OCI-LY7 (cell line): ENCODE measurements at regions not wholly inside any gene's neighbourhood (a gene's known extent, or its start where the extent isn't known, plus 50 kb on each side); places are given as distances from the start of the nearest gene placed in this dataset.
A peak's percentile ranks its signal among the peaks of the same experiment; 100 is the strongest.

ENCODE experiments used
- BruUV-seq: library from RNA; stranded (reverse); fragments of 400-500 nt; replicated peaks from 2 replicates; lab custom pipeline; 2021; lab: Mats Ljungman, UMichigan
- CTCF ChIA-PET: fragments of 300-600 bp; sonication (Branson Sonifier 250); formaldehyde crosslinking; loops from one replicate; lab custom pipeline; 2022; ENCODE audit warnings: antibody characterized with exemption; ENCODE audit not compliant: unreplicated experiment; lab: Charles Lee
- POLR2A ChIA-PET: fragments of 300-600 bp; sonication (Branson Sonifier 250); formaldehyde crosslinking; loops from one replicate; lab custom pipeline; 2022; ENCODE audit warnings: antibody characterized with exemption; lab: Charles Lee
- DNase-seq: peaks from one replicate; pipeline ENCODE4 v3.0.0-alpha.2; 2015; ENCODE audit warnings: low spot score
- H2AFZ ChIP-seq: fragments of 200-600 bp; sonication (generic), shearing (Covaris generic); 2 replicates; pipeline ENCODE4 v1.6.1; 2014; ENCODE audit warnings: mild to moderate bottlenecking, antibody characterized with exemption, low read length, moderate library complexity
- H3K27ac ChIP-seq: fragments of 200-600 bp; sonication (generic); 2 replicates; pipeline ENCODE4 v1.5.1; 2014; ENCODE audit warnings: mixed run types, low read depth, mild to moderate bottlenecking, moderate library complexity, low read length, inconsistent platforms; ENCODE audit not compliant: poor library complexity, severe bottlenecking
- H3K36me3 ChIP-seq: fragments of 200-600 bp; sonication (generic); 2 replicates; pipeline ENCODE4 v1.6.1; 2014; ENCODE audit warnings: mild to moderate bottlenecking, antibody characterized with exemption, low read length, moderate library complexity, mixed read lengths; ENCODE audit not compliant: insufficient read depth
- H3K4me1 ChIP-seq: fragments of 200-600 bp; sonication (generic); 2 replicates; pipeline ENCODE4 v1.5.1; 2014; ENCODE audit warnings: mild to moderate bottlenecking, low read length; ENCODE audit not compliant: insufficient read depth, poor library complexity, severe bottlenecking
- H3K4me2 ChIP-seq: fragments of 200-600 bp; sonication (generic); 2 replicates; pipeline ENCODE4 v1.6.1; 2014; ENCODE audit warnings: mild to moderate bottlenecking, low read length
- H3K4me3 ChIP-seq: fragments of 200-600 bp; sonication (generic); 2 replicates; pipeline ENCODE4 v1.5.1; 2014; ENCODE audit warnings: mild to moderate bottlenecking, low read depth, low read length; ENCODE audit not compliant: poor library complexity, severe bottlenecking
- H3K79me2 ChIP-seq: fragments of 200-600 bp; sonication (generic); 2 replicates; pipeline ENCODE4 v1.6.1; 2016; ENCODE audit warnings: low read depth, mild to moderate bottlenecking, low read length, moderate library complexity, mixed read lengths; ENCODE audit not compliant: insufficient read depth
- H3K9me2 ChIP-seq: fragments of 200-600 bp; sonication (generic); 2 replicates; pipeline ENCODE4 v1.6.1; 2016; ENCODE audit warnings: mild to moderate bottlenecking, low read length, mixed read lengths; ENCODE audit not compliant: insufficient read depth
- H3K9me3 ChIP-seq: fragments of 200-600 bp; sonication (generic); 2 replicates; pipeline ENCODE4 v1.6.1; 2014; ENCODE audit warnings: mild to moderate bottlenecking, mixed run types, low read length, mixed read lengths
- H4K20me1 ChIP-seq: fragments of 200-600 bp; sonication (generic); 2 replicates; pipeline ENCODE4 v1.6.1; 2014; ENCODE audit warnings: mild to moderate bottlenecking, antibody characterized with exemption, low read length, moderate library complexity, mixed read lengths; ENCODE audit not compliant: insufficient read depth
- CTCF ChIP-seq: fragments of 200-600 bp; sonication (generic); conservative IDR thresholded peaks from 2 replicates; pipeline ENCODE4 v1.5.1; 2014; ENCODE audit warnings: mild to moderate bottlenecking, antibody characterized with exemption, low read length, moderate library complexity, mixed read lengths
- EZH2phosphoT487 ChIP-seq: fragments of 200-600 bp; sonication (generic); IDR thresholded peaks from 2 replicates; pipeline ENCODE4 v1.6.1; 2018; ENCODE audit warnings: low read depth, borderline replicate concordance, mild to moderate bottlenecking, mixed run types, antibody characterized with exemption, low read length, moderate library complexity, mixed read lengths
- intact Hi-C: fragments of 100-400 bp; cut with micrococcal nuclease; formaldehyde crosslinking; loops from one replicate; pipeline ENCODE4 v1.10.0; 2022; ENCODE audit not compliant: unreplicated experiment

- POLR2A ChIA-PET = no interaction called here
- no TSS peak for BruUV-seq
- H3K4me3 ChIP-seq = no peak overlapping the region
- H3K79me2 ChIP-seq = no peaks in the 10 kb centered on the region
- TF ChIP-seq CTCF (peak; percentile 87), EZH2phosphoT487 (no peak)
- H3K4me1 ChIP-seq = no peaks in the 10 kb centered on the region
- H3K9me2 ChIP-seq = no peaks in the 10 kb centered on the region
- H3K27ac ChIP-seq = no peak overlapping the region
- no peaks in the 10 kb centered on the region for H3K9me3 ChIP-seq
- no peak overlapping the region for H3K4me2 ChIP-seq
- CTCF ChIA-PET = no interaction called here
- H2AFZ ChIP-seq = no peak overlapping the region
- intact Hi-C loops = loop anchor here (2.0 to 10.0 kb wide), 3 partner anchors 274 to 516 kb away; partner anchors contain the start of gene PDZK1IP1
- no peaks in the 10 kb centered on the region for H4K20me1 ChIP-seq
- DNase-seq = peak; percentile 38
- H3K36me3 ChIP-seq = no peaks in the 10 kb centered on the region
Measured at GRCh38 chr1:47710329-47711071, 272.7 kb downstream of the FOXD2 start.
